GM19452 (cell line): ENCODE measurements at regions not wholly inside any gene's neighbourhood (a gene's known extent, or its start where the extent isn't known, plus 50 kb on each side); places are given as distances from the start of the nearest gene placed in this dataset.
A peak's percentile ranks its signal among the peaks of the same experiment; 100 is the strongest.

Experiments
- ATAC-seq: cut with Tn5 transposase; IDR thresholded peaks from one replicate; pipeline ENCODE4 v1.9.1; 2021; ENCODE audit not compliant: unreplicated experiment

- ATAC-seq, result no peak
Observed at GRCh38 chr21:34022627-34023335, 50.6 kb upstream of the MRPS6 start.

GRCh38 chr21:34021726-34022125 lies 51.7 kb upstream of the MRPS6 start:
- ATAC-seq, result no peak

GRCh38 chr21:34020983-34021553 lies 52.3 kb upstream of the MRPS6 start:
- no peak for ATAC-seq

- ATAC-seq, result peak; percentile 47
Observed at GRCh38 chr21:34020005-34020847, 53.2 kb upstream of the MRPS6 start.

GRCh38 chr21:34019402-34019801 lies 54.0 kb upstream of the MRPS6 start:
- no peak for ATAC-seq

GRCh38 chr21:34018910-34019309 lies 54.5 kb upstream of the MRPS6 start:
- ATAC-seq, result no peak

GRCh38 chr21:34018185-34018584 lies 55.2 kb upstream of the MRPS6 start:
- ATAC-seq, result no peak

- ATAC-seq, result no peak
Observed at GRCh38 chr21:34017039-34017961, 56.1 kb upstream of the MRPS6 start.

- ATAC-seq, result no peak
Observed at GRCh38 chr21:34012640-34013039, 60.7 kb upstream of the MRPS6 start.

GRCh38 chr21:34011660-34012059 lies 61.7 kb upstream of the MRPS6 start:
- no peak for ATAC-seq

GRCh38 chr21:34009193-34009592 lies 64.2 kb upstream of the MRPS6 start:
- no peak for ATAC-seq

- ATAC-seq, result no peak
Observed at GRCh38 chr21:34008618-34009017, 64.8 kb upstream of the MRPS6 start.

- ATAC-seq, result no peak
Observed at GRCh38 chr21:34006611-34007168, 66.7 kb upstream of the MRPS6 start.

- no peak for ATAC-seq
Observed at GRCh38 chr21:34004974-34005373, 68.4 kb upstream of the MRPS6 start.

- ATAC-seq, result no peak
Observed at GRCh38 chr21:34004013-34004938, 69.1 kb upstream of the MRPS6 start.

- ATAC-seq, result no peak
Observed at GRCh38 chr21:34003428-34003827, 70.0 kb upstream of the MRPS6 start.

- no peak for ATAC-seq
Observed at GRCh38 chr21:34000375-34000774, 73.0 kb upstream of the MRPS6 start.

- ATAC-seq, result no peak
Observed at GRCh38 chr21:33998809-33999208, 74.6 kb upstream of the MRPS6 start.

GRCh38 chr21:33998402-33998801 lies 75.0 kb upstream of the MRPS6 start:
- ATAC-seq, result no peak

- ATAC-seq, result no peak
Observed at GRCh38 chr21:33997436-33997835, 75.9 kb upstream of the MRPS6 start.
